GM18907 (cell line): ENCODE measurements at regions not wholly inside any gene's neighbourhood (a gene's known extent, or its start where the extent isn't known, plus 50 kb on each side); places are given as distances from the start of the nearest gene placed in this dataset.
"Not testable (repeated sequence)": the region's sequence is repeated elsewhere in the genome, so short reads cannot be mapped to it uniquely, and the experiment has no call there.

Source experiments
- ATAC-seq: cut with Tn5 transposase; IDR thresholded peaks from one replicate; pipeline ENCODE4 v1.9.1; 2021; ENCODE audit warnings: mild to moderate bottlenecking, moderate library complexity; ENCODE audit not compliant: unreplicated experiment

DNA sequence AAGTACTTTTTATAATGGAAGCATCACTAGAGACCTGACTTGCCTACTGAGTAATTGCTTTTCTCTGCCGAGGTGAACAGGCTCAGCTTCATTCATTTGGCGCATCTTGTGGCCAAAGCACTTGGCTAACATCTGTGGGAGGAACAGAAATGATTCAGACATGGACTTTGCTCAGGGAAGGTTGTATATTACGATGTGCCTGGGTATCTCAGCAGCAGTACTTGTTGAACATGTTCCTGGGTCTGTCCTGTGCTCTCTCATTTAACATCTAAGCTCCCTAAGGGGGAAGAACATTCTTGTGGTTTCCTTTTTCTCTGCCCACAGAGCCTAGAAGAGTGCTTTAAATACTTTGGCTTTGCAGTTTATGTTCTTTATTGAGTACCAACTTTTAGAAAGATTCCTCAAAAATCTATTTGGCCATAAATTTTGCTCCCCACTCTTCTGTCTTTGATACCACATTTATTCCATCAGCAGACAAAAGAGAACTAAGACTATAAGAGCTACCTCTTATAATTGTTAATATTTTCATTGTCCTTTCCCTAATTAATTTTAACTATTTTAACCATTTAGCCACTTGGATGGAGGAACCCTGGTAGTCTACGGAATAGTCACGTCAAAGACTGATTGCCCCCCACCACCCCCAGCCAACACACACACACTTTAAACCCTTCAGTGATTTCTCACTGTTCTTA lies 101.2 kb upstream of the EGLN3 start:
- ATAC-seq = peak; percentile 85

DNA sequence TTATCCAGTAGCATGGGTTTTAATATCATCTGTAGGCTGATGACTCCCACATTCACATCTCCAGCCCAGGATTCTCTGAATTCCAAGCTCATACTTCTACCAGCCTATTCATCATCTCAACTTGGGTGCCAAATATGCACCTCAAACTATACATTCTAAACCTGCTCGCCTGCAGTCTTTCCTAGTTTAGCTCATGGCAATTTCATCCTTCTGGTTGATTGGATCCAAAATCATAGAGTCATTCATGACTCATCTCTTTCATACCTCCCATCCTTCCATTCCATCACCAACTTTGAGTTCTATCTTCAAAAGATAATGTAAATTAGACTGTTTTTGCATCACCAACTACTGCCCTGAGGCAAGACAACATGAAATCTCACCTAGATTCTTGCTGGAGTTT lies 99.7 kb upstream of the EGLN3 start:
- no peak for ATAC-seq

- ATAC-seq = no peak
Measured at GRCh38 chr14:34049790-34050189, 98.9 kb upstream of the EGLN3 start.

DNA sequence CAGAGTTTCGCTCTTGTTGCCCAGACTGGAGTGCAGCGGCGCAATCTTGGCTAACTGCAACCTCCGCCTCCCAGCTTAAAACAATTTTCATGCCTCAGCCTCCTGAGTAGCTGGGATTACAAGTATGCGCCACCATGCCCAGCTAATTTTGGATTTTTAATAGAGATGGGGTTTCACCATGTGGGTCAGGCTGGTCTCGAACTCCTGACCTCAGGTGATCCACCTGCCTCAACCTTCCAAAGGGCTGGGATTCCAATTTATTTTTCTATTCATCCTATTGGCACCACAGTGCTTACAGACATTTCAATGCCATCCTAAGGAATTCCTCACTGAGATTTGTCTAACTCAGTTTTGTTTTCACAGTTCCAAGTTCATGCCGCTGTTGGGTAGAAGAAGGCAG lies 98.3 kb upstream of the EGLN3 start:
- ATAC-seq = not testable (repeated sequence)

- no peak for ATAC-seq
Measured at GRCh38 chr14:34046799-34047520, 96.1 kb upstream of the EGLN3 start.

DNA sequence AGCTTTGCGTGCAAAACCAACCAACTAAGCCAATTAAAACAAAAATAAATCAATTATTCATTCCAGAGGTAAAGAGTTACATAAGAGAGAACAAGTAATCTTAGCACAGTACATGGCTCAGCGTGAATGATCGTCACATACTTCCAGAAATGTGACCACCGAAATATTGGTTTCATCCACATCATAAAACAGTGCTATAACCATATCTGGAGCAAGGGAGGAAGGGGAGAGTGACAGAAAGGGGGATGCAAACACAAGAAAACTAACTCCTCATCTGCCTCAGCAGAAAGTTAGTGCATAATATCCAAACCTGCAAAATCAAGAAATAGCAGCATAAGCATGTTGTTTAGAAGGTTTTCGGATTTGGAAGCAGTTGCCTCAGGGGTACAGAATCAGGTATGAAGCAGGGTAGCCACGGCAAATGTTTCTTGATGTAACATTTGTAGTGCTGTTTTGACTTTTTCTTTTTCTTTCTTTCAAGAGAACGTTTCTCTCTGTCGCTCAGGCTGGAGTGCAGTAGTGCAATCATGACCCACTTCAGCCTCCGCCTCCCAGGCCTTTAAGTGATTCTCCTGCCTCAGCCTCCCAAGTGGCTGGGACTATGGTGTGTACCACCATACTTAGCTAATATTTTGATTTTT lies 93.9 kb upstream of the EGLN3 start:
- ATAC-seq = no peak

DNA sequence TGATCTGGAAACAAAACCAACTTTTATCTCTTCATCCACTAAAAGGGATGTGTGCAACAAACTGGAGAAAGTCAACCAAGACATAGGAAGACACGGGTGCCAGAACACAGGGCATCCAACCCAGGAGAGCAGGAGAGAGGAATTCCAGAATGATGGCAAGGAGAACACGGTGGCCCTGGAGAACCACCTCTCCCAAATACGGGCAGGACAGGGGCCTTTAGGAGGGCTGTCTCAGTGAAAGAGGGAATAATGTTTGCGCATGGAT lies 93.4 kb upstream of the EGLN3 start:
- ATAC-seq = no peak

DNA sequence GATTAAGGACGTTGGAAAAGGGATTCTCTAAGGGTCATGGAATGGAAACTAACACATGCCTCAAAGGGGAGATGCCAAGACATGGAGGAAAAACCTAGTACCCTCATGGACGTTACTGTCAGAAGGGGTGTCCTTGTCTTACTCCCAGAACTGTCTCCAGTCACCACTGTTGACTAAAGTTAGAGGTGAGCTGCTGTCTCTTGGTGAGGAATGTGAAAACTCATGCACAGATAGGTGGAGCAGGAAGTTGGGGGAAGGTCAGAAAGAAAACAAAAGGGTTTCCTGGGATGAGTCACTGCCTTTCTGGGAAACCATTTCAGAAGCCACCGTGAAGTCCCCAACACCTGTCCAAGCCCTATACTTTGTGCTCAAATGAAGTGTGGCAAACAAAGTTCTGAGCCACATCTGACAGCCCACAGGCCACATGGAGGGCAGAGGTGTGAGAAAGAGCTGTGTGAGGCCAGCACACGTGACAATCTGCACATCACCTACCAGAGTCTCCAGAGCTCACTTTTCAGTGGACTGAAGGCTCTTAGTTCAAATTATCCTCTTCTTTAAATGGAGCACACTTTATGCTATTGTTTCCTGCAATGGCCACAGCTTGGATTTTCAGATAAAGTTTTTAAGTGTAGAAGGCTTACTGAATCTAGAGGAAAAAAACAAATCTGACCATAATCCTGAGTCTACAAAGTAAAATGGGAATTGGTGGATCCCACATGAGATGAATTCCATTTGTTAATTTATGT lies 92.9 kb upstream of the EGLN3 start:
- peak; percentile 97 for ATAC-seq

- ATAC-seq = no peak
Measured at GRCh38 chr14:34041220-34041619, 90.3 kb upstream of the EGLN3 start.

GRCh38 chr14:34040766-34041165 lies 89.9 kb upstream of the EGLN3 start:
- no peak for ATAC-seq

DNA sequence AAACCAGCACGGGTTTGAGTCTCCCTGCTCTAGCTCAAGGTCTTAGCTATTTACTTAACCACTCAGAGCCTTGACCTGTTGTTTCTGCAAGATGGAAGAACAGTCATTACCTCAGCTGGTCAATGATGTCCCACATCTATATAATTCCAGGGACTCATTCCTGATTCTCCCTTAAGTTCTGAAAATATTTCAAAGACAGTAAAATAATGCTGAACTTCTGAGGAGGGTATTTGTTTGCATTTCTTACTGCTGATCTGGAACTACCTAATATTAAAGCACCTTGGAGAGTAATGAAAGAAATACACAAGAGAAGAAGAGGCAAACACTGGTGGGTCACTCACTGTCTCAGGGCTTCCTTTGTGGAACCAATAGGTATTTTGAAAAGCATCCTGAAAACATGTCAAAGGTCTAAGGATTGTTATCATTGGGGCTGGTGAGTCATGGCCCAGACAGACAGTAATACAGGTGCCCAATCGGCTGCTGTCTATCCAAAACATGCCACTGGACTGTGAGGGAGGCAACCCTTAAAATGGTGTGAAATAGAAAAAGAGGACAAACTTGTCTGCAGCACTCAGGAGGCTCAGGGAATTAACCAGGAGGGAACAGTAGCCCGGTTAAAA lies 88.7 kb upstream of the EGLN3 start:
- ATAC-seq = no peak

GRCh38 chr14:34038358-34039057 lies 87.6 kb upstream of the EGLN3 start:
- no peak for ATAC-seq

DNA sequence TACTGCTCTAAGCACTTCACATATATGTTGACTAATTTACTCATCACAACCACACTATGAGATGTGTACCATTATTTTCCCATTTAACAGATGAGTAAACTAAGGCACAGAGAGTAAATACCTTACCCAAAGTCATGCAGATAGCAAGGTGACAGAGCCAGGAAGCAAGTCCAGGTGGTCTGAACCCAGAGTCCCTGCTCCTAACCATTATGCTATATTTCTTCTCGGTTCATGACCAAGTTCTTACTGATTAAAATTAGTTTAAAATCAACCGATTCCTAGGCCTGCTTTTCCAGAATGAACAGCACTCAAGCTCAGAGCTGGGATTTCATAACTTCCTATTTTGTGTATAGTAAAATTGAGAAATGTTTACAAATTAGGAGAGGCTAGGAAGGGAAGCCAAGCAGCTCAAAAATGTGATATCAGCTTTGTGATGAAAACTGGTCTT lies 85.5 kb upstream of the EGLN3 start:
- ATAC-seq = no peak

DNA sequence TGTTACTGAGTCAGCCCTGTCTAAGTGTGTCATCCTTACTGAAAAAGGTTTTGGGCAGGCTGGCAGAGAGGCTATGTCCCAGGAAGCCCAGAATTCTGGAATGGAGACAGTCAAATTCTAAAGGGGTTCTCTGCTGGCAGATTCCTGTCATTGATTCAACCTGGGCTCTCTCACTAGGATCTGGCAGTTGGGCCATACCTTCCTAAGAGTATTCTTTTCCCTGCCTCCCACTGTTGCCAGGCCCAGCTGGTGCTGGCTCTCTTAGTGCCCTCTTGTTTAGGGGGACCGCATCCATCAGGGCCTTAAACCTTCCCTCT lies 85.0 kb upstream of the EGLN3 start:
- ATAC-seq = no peak

GRCh38 chr14:34035177-34035933 lies 84.5 kb upstream of the EGLN3 start:
- ATAC-seq = no peak

GRCh38 chr14:34034447-34035176 lies 83.7 kb upstream of the EGLN3 start:
- no peak for ATAC-seq

DNA sequence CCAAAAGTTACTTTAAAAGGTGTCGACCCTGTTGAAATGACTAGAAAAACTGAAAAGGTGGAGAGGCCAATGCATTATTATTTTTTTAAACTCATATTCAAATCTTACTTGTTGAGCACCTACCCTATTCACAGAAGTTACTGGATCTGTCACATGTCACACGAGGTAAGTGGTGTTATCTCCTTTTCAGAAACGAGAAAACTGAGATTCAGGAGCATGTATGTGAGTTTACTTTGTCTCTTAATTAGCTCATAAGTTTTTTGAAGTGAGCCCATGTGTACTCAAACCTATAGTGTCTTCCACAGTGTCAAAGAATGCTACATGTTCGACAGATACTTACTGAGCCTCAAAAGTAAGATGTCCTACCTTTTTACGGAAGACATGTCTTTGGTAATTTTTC lies 81.8 kb upstream of the EGLN3 start:
- ATAC-seq = no peak

GRCh38 chr14:34030864-34031263 lies 80.0 kb upstream of the EGLN3 start:
- ATAC-seq = no peak

DNA sequence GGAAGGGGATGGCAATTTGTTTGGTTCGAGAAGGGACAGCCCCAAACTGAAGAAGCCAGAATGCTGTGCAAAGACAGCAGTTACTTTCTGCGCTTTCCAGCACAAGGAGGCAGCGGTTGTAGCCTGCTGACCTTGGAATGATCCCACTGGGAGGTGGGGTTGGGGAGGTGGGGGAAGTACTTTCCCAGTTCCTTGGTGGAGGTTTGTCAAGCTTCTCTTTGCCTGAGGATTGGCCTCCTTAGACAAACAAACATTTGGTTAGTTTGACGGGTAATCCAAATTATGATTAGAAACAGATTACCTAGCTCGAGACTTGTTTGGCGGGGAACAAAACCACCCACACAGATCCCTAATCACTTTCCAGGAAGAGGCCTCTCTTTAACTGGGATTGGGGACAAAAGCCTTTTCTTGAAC lies 79.1 kb upstream of the EGLN3 start:
- ATAC-seq = no peak
